Esophagus muscularis mucosa (tissue), 4 donors: ENCODE measurements at regions not wholly inside any gene's neighbourhood (a gene's known extent, or its start where the extent isn't known, plus 50 kb on each side); places are given as distances from the start of the nearest gene placed in this dataset.

Experiments
- DNase-seq: peaks from one replicate; pipeline ENCODE4 v3.0.0-alpha.2; 2017; ENCODE audit errors: extremely low spot score
- H3K27ac ChIP-seq, 4 donors: fragments of 200-600 bp; sonication (generic); replicated peaks in 1 of 4; 1 replicate in 3 of 4; 2 replicates in 1 of 4; pipeline ENCODE4 v1.5.1; 2016 to 2019; ENCODE audit warnings: mild to moderate bottlenecking in 1 of 4
- H3K27me3 ChIP-seq, 4 donors: fragments of 200-600 bp; sonication (generic); one replicate each; pipeline versions ENCODE4 v1.5.1 to v1.6.0; 2016 to 2019
- H3K36me3 ChIP-seq, 4 donors: fragments of 200-600 bp; sonication (generic); one replicate each; pipeline ENCODE4 v1.5.1; 2016 to 2019
- H3K4me1 ChIP-seq, 4 donors: fragments of 200-600 bp; sonication (generic); one replicate each; pipeline ENCODE4 v1.5.1; 2016 to 2019
- H3K4me3 ChIP-seq, 4 donors: fragments of 200-600 bp; sonication (generic); 1 replicate in 2 of 4; 2 replicates in 2 of 4; pipeline ENCODE4 v1.5.1; 2016 to 2019; ENCODE audit warnings: mild to moderate bottlenecking in 4 of 4, moderate library complexity in 1 of 4
- H3K9me3 ChIP-seq, 4 donors: fragments of 200-600 bp; sonication (generic); 1 replicate in 3 of 4; 2 replicates in 1 of 4; pipeline ENCODE4 v1.5.1; 2016 to 2019
- EP300 ChIP-seq: sonication (generic); formaldehyde crosslinking; IDR thresholded peaks from one replicate; pipeline ENCODE4 v1.6.1; 2017; ENCODE audit warnings: antibody characterized with exemption
- POLR2A ChIP-seq: fragments of 450-650 bp; IDR thresholded peaks from one replicate; pipeline ENCODE4 v1.6.1; 2017; ENCODE audit warnings: antibody characterized with exemption, moderate library complexity, mild to moderate bottlenecking, low read depth
- POLR2AphosphoS5 ChIP-seq, 2 donors: sonication (generic); formaldehyde crosslinking; IDR thresholded peaks; one replicate each; pipeline ENCODE4 v1.6.1; 2017; ENCODE audit warnings: antibody characterized with exemption in 2 of 2
- WGBS: methylation state at CpG from one replicate; pipeline ENCODE4 v1.1.5; 2018; 5-methylcytosine and 5-hydroxymethylcytosine counted together
- intact Hi-C: fragments of 100-400 bp; cut with DNase I; formaldehyde crosslinking; loops from one replicate; pipeline ENCODE4 v1.15.1; 2023
- TF ChIP-seq, protein P1 (sequence below), 3 experiments: fragments of 200-600 bp in 2 of 3; fragments of 450-650 bp in 1 of 3; sonication (generic) in 2 of 3; IDR thresholded peaks; one replicate each; pipeline ENCODE4 v1.5.1; 2017 to 2019; ENCODE audit warnings: antibody characterized with exemption in 3 of 3, mild to moderate bottlenecking in 2 of 3, moderate library complexity in 1 of 3

GRCh38 chr3:194830978-194831377 is 145.3 kb downstream of the FAM43A start:
- no peak for DNase-seq
- no peak overlapping the region for H3K4me3 ChIP-seq
- intact Hi-C loops, result no loop called here
- H3K9me3 ChIP-seq, result no peaks in the 10 kb centered on the region
- 85% methylated on average over 1 of the region's 1 CpG for WGBS
- no peaks in the 10 kb centered on the region for H3K36me3 ChIP-seq
- H3K27me3 ChIP-seq, result no peaks in the 10 kb centered on the region
- H3K4me1 ChIP-seq, result no peaks in the 10 kb centered on the region
- no peak overlapping the region for H3K27ac ChIP-seq
- no peak for TF ChIP-seq EP300
- no peak for TF ChIP-seq POLR2AphosphoS5 (IDR thresholded peaks at IDR 0.05)
- no peak for TF ChIP-seq POLR2A
- TF ChIP-seq, protein P1, sequence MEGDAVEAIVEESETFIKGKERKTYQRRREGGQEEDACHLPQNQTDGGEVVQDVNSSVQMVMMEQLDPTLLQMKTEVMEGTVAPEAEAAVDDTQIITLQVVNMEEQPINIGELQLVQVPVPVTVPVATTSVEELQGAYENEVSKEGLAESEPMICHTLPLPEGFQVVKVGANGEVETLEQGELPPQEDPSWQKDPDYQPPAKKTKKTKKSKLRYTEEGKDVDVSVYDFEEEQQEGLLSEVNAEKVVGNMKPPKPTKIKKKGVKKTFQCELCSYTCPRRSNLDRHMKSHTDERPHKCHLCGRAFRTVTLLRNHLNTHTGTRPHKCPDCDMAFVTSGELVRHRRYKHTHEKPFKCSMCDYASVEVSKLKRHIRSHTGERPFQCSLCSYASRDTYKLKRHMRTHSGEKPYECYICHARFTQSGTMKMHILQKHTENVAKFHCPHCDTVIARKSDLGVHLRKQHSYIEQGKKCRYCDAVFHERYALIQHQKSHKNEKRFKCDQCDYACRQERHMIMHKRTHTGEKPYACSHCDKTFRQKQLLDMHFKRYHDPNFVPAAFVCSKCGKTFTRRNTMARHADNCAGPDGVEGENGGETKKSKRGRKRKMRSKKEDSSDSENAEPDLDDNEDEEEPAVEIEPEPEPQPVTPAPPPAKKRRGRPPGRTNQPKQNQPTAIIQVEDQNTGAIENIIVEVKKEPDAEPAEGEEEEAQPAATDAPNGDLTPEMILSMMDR (IDR thresholded peaks at IDR 0.05), result no peak

GRCh38 chr3:194832346-194833104 is 146.8 kb downstream of the FAM43A start:
- no peaks in the 10 kb centered on the region for H3K36me3 ChIP-seq
- no peaks in the 10 kb centered on the region for H3K4me1 ChIP-seq
- no peak overlapping the region for H3K4me3 ChIP-seq
- no peak for DNase-seq
- no peak overlapping the region for H3K27ac ChIP-seq
- no peak for TF ChIP-seq EP300
- TF ChIP-seq, protein P1 (IDR thresholded peaks at IDR 0.05), result no peak
- no peak for TF ChIP-seq POLR2AphosphoS5 (IDR thresholded peaks at IDR 0.05)
- no peak for TF ChIP-seq POLR2A
- intact Hi-C loops, result no loop called here
- H3K9me3 ChIP-seq, result no peaks in the 10 kb centered on the region
- no peaks in the 10 kb centered on the region for H3K27me3 ChIP-seq
- 83% methylated on average over 5 of the region's 5 CpGs for WGBS

GRCh38 chr3:194833114-194833910 is 147.6 kb downstream of the FAM43A start:
- TF ChIP-seq POLR2A (no peak), POLR2AphosphoS5 (IDR thresholded peaks at IDR 0.05) (no peak), EP300 (no peak)
- TF ChIP-seq, protein P1 (IDR thresholded peaks at IDR 0.05), result no peak
- no peak overlapping the region for H3K27ac ChIP-seq
- H3K9me3 ChIP-seq, result no peaks in the 10 kb centered on the region
- DNase-seq, result no peak
- no peaks in the 10 kb centered on the region for H3K36me3 ChIP-seq
- 97% methylated on average over 14 of the region's 14 CpGs for WGBS
- no peak overlapping the region for H3K4me3 ChIP-seq
- intact Hi-C loops, result no loop called here
- no peaks in the 10 kb centered on the region for H3K27me3 ChIP-seq
- no peaks in the 10 kb centered on the region for H3K4me1 ChIP-seq

DNA sequence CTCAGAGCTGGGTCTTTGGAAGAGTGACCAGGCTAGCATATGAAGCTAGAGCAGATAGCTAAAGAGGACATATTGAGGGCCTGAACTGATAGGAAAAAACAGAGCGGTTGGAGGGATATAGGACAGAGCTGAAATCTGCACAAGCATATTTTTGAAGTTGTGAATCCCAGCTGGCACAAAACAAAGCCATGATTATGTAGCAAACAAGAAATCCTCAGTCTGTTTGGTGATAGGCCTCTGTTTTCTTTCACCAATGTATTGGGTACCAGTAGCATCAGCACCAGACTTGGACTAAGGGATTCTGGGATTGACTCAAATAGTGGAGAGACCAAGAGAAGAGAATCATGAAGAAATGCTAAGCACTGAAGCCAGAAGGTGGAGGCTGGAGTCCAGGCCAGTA is 151.0 kb downstream of the FAM43A start:
- intact Hi-C loops, result no loop called here

More for the DNA sequence above, 151.0 kb downstream of the FAM43A start:
- no peak for DNase-seq
- Histone ChIP-seq H3K4me3 (no peak overlapping the region), H3K9me3 (no peaks in the 10 kb centered on the region), H3K36me3 (no peaks in the 10 kb centered on the region), H3K27ac (no peak overlapping the region), H3K4me1 (peaks cover 0 to 8% (median 2%) of the 10 kb centered on the region in 4 donors), H3K27me3 (no peaks in the 10 kb centered on the region)
- TF ChIP-seq, protein P1 (IDR thresholded peaks at IDR 0.05), result no peak
- TF ChIP-seq POLR2A, result no peak
- no peak for TF ChIP-seq EP300
- no peak for TF ChIP-seq POLR2AphosphoS5 (IDR thresholded peaks at IDR 0.05)
- WGBS, result 59% methylated on average over 1 of the region's 1 CpG
